HG03520 (cell line): ENCODE measurements at regions not wholly inside any gene's neighbourhood (a gene's known extent, or its start where the extent isn't known, plus 50 kb on each side); places are given as distances from the start of the nearest gene placed in this dataset.

Experiments
- ATAC-seq: cut with Tn5 transposase; IDR thresholded peaks from one replicate; pipeline ENCODE4 v1.9.1; 2021; ENCODE audit warnings: mild to moderate bottlenecking, moderate library complexity; ENCODE audit not compliant: unreplicated experiment

- ATAC-seq, result no peak
These were observed 814.2 kb upstream of the GRAMD2B start for GRCh38 chr5:125609011-125609410.

DNA sequence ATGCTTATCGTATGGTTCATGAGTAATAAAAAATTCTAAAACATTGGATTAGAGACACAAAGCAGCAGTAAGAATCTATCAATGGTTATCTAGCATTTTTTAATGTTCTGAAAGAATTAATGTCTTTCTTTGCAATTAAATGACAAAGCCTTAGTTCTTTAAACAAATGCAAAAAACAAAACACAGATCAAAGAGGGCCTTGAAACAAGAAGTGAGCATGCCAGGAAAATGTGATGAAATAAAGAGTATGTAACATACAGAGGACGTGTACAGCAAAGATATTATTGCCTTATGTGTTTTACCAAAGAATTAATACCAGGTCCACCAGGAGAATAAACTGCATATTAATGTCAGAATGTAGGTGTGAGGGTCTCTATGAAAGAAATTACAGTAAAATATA lies 812.3 kb upstream of the GRAMD2B start:
- no peak for ATAC-seq

GRCh38 chr5:125611541-125611940 lies 811.7 kb upstream of the GRAMD2B start:
- ATAC-seq, result no peak

GRCh38 chr5:125612181-125612721 lies 811.0 kb upstream of the GRAMD2B start:
- no peak for ATAC-seq

DNA sequence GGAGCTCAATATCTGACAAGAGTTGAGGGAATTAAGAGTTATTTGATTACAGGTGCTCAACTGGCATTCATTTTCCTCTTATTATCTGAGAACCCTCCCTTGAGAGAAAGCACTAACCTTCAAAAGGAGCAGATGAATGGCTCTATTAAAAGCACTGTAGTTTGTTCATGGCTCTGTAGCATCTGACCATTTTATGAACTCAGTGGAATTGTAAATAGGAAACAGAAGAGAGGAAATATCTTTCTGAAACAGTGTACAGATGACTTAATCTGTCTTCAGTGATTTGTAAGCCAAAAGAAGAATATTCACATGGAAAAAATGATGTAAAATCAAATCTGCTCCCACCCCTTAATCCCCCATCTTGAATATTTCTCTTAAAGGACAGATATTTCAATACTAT lies 810.4 kb upstream of the GRAMD2B start:
- ATAC-seq, result no peak

DNA sequence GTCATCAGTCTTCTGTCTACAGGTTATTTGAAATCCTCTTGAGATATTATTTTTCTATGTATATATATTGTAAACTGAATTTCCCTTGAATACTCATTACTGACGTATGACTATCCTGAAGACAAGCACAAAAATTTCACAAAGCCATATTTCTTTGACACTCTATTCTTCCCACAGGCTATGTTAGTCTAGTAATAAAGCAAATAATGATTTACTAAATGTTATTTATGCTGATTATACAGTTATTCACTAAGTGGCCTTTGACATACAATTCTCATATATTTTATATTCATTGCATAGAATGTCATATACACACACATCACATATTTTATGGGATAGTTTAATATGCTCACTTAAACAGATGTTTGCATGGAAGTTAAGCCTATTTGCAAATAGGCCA lies 793.0 kb upstream of the GRAMD2B start:
- ATAC-seq, result no peak

DNA sequence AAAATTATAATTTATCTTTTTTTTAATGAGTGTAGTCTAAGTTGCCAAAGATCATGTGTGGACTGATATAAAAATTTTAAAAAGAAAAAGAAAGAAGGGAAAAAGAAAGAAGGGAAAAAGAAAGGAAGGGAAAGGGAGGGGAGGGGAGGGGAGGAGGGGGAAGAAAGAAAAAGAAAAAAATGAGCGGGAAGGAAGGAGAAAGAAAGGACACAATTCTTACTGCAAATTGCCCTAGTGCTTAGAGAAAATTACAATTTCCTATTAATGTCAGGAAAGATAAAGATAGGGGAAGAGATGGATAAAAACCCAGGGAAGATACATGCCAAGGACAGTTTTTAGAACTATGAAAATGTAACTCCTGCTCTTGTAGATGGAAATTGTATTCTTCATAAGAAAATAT lies 789.7 kb upstream of the GRAMD2B start:
- no peak for ATAC-seq

DNA sequence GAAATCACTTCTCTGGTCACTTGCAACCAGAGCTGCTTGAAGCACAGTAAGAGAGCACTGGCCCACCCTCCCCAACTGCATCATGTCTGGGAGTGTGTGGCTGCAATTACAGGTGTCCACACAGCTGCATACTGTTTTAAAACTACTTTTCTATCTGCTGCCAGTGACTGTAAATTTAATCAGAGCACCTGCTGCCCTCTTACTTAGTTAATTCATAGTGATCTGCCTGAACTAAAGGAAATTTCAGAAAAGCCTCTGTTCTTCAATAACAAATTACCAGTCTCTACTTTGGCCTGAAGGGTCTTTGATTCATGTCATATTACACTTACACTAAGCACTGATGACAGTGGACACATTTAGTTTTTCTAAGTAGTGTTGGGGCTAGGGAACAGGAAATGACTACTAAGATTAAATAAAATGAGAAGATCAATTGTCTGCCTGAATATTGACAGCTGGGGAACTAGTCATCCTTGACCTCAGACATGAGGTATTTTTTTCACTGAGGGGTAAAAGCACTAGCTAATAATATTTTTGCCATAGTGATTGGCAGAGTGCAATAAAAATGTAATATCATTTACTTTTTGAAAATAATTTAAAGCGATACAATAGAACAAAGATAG lies 788.9 kb upstream of the GRAMD2B start:
- no peak for ATAC-seq

GRCh38 chr5:125639858-125640257 lies 783.4 kb upstream of the GRAMD2B start:
- ATAC-seq, result no peak

DNA sequence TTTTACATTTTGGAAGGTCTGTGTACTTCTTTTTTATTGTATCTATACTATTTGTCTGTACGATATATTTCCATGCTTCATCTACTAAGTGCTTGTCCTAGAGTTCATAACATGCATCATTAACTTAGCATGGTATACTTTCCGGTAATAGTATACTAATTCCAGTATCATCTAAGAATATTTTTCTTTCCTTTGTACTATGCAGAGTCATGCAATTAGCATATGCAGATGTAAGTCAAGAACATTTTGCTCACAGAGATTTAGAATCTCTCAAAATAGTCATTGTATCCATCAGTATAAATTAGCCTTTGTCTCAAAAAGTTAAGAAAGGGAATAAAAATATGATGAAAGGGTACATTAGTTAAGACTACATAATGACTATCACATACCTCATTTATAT lies 770.4 kb upstream of the GRAMD2B start:
- no peak for ATAC-seq

DNA sequence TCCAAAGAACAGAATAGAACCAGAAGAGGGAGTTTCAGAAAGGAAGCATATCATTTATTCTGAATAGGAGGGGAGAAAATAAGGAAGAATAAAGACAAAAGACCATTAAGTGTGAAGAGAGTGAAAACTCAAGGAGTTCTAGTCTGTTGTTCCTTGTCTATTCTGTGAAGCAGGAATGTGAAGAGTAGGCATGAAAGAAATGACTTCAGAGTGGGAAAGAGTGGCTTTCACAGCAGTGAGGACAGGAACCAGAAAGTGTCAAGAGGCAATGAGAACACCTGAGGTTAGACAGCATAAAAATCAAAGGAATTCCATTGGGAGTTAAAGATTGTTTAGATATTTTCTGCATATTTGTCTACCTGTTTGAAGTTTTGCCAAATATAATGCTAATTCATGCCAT lies 768.8 kb upstream of the GRAMD2B start:
- no peak for ATAC-seq

GRCh38 chr5:125655156-125655555 lies 768.1 kb upstream of the GRAMD2B start:
- ATAC-seq, result no peak

GRCh38 chr5:125657936-125658335 lies 765.3 kb upstream of the GRAMD2B start:
- ATAC-seq, result no peak

DNA sequence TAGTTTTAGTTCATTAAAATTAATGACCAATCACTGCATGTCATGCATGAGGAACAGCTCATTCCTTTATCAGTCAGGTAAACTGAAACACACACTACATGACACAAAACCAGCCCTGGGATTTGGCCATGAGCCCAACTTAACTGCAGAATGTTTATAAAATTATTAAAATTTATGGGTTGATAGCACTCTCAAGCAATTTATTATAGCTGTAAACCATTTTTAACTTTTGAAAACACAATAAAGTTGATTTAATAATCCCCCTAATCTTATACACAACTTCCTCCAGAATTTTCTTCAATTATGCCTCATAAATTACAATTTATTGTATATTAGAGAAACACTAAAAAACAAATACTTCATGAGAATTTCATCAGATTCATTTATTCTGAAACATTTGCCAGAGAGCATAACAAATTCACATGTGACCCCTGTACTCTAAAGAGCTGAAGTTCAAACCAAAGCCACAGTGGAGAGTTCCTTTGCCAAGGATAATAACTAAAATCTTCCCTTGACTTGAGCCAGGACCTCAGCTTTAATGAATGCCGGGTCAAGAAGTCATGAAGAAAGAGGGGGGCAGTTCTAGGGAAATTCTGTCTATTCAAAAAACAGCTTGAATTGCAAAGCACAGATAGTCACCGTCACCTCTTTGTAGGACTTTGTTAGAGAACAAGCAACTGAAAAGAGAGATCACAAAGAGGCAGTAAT lies 763.7 kb upstream of the GRAMD2B start:
- ATAC-seq, result no peak

- no peak for ATAC-seq
These were observed 762.8 kb upstream of the GRAMD2B start for GRCh38 chr5:125660231-125660895.

- no peak for ATAC-seq
These were observed 761.6 kb upstream of the GRAMD2B start for GRCh38 chr5:125661584-125661983.

GRCh38 chr5:125668884-125669283 lies 754.3 kb upstream of the GRAMD2B start:
- ATAC-seq, result no peak

DNA sequence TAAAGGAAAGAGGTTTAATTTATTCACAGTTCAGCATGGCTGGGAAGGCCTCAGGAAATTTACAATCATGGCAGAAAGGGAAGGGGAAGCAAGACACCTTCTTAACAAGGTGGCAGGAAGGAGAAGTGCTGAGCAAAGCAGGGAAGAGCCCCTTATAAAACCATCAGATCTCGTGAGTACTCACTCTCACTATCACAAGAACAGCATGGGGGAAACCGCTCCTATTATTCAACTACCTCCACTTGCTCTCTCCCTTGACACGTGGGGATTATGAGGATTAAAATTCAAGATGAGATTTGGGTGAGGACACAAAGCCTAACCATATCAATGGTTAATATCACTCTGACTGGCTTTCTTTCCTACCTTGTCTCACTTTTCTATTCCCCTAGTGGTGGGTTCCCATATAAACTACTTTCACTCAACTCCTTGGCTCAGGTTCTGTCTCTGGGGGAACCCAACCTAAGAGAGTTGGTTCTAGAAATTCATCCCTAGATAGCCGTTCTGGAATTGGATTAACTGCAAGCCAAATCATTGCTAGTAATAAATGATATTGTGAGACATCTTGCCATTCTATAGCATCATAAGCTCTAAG lies 749.8 kb upstream of the GRAMD2B start:
- ATAC-seq, result no peak

GRCh38 chr5:125679522-125679921 lies 743.7 kb upstream of the GRAMD2B start:
- no peak for ATAC-seq

GRCh38 chr5:125683669-125684068 lies 739.5 kb upstream of the GRAMD2B start:
- no peak for ATAC-seq

DNA sequence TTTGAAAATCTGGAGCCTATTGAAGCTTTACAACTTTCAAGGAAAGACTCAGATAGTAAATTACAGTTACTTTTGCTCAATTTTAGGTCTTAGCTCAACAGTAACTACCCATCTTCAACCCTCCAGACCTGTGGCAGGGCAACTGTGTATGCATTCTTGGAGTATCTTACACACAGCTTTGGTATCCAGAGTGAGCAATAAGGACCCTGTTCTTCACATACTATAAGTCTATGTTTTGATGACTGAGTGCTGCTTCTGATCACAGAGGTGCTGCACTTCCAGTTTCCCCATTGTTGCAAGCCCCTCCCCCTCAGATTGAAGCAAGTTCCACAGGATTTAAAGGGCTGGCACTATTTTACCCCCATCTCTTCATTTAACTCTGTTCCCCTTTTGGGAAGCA lies 737.4 kb upstream of the GRAMD2B start:
- ATAC-seq, result no peak
